ENCODE measurements at regions not wholly inside any gene's neighbourhood (a gene's known extent, or its start where the extent isn't known, plus 50 kb on each side); places are given as distances from the start of the nearest gene placed in this dataset.

GRCh38 chr5:145340099-145340498 lies 495.0 kb downstream of the PRELID2 start:
- Histone ChIP-seq H2AFZ (no peak overlapping the region), H3K9ac (no peak overlapping the region), H3K27me3 (ENCODE audit: control insufficient read depth, insufficient read depth, low read length) (no peaks in the 10 kb centered on the region), H3K27ac (no peak overlapping the region), H3K4me1 (no peaks in the 10 kb centered on the region), H3K9me3 (ENCODE audit: control insufficient read depth, low read length) (no peaks in the 10 kb centered on the region), H3K4me3 (ENCODE audit: low read depth, low read length) (no peak overlapping the region), H3K4me2 (ENCODE audit: low read length) (no peak overlapping the region), H3K36me3 (ENCODE audit: control insufficient read depth, insufficient read depth, low read length) (no peaks in the 10 kb centered on the region), H3K79me2 (no peaks in the 10 kb centered on the region)
- TF ChIP-seq, protein P1, sequence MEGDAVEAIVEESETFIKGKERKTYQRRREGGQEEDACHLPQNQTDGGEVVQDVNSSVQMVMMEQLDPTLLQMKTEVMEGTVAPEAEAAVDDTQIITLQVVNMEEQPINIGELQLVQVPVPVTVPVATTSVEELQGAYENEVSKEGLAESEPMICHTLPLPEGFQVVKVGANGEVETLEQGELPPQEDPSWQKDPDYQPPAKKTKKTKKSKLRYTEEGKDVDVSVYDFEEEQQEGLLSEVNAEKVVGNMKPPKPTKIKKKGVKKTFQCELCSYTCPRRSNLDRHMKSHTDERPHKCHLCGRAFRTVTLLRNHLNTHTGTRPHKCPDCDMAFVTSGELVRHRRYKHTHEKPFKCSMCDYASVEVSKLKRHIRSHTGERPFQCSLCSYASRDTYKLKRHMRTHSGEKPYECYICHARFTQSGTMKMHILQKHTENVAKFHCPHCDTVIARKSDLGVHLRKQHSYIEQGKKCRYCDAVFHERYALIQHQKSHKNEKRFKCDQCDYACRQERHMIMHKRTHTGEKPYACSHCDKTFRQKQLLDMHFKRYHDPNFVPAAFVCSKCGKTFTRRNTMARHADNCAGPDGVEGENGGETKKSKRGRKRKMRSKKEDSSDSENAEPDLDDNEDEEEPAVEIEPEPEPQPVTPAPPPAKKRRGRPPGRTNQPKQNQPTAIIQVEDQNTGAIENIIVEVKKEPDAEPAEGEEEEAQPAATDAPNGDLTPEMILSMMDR (IDR thresholded peaks at IDR 0.05): no peak

- Histone ChIP-seq H3K36me3 (ENCODE audit: control insufficient read depth, insufficient read depth, low read length) (no peaks in the 10 kb centered on the region), H3K27me3 (ENCODE audit: control insufficient read depth, insufficient read depth, low read length) (no peaks in the 10 kb centered on the region)
- TF ChIP-seq, protein P1 (IDR thresholded peaks at IDR 0.05): no peak
Measured at GRCh38 chr5:145324767-145325479, 510.2 kb downstream of the PRELID2 start.

DNA sequence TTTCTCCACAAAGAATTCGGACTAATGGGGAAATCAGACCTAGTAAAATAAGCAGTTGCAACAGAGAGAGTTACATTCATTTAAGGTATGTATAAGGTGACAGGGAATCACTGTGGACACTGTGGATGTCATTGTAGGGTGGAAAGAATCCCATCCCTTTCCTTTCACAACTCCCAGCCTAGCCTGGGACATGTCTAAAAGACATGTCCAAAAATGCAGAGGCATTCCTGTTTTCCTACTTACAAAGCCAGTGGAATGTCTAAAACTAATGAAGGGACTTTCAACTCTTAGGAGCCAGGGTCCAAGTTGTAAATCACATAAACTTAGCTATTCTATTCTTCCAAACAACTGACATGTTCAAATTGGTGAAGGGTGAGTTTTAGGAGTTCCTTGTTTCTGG lies 511.0 kb downstream of the PRELID2 start:
- Histone ChIP-seq H3K79me2 (no peaks in the 10 kb centered on the region), H3K4me1 (no peaks in the 10 kb centered on the region), H3K36me3 (ENCODE audit: control insufficient read depth, insufficient read depth, low read length) (no peaks in the 10 kb centered on the region), H3K9ac (no peak overlapping the region), H3K4me3 (ENCODE audit: low read depth, low read length) (no peak overlapping the region), H3K9me3 (ENCODE audit: control insufficient read depth, low read length) (no peaks in the 10 kb centered on the region), H3K27me3 (ENCODE audit: control insufficient read depth, insufficient read depth, low read length) (no peaks in the 10 kb centered on the region), H2AFZ (no peak overlapping the region), H3K27ac (no peak overlapping the region), H3K4me2 (ENCODE audit: low read length) (no peak overlapping the region)
- TF ChIP-seq, protein P1 (IDR thresholded peaks at IDR 0.05): no peak

More at GRCh38 chr5:145324767-145325479, 510.2 kb downstream of the PRELID2 start:
- Histone ChIP-seq H3K79me2 (no peaks in the 10 kb centered on the region), H2AFZ (no peak overlapping the region), H3K9me3 (ENCODE audit: control insufficient read depth, low read length) (no peaks in the 10 kb centered on the region), H3K9ac (no peak overlapping the region), H3K4me3 (ENCODE audit: low read depth, low read length) (no peak overlapping the region), H3K27ac (no peak overlapping the region), H3K4me1 (no peaks in the 10 kb centered on the region), H3K4me2 (ENCODE audit: low read length) (no peak overlapping the region)

DNA sequence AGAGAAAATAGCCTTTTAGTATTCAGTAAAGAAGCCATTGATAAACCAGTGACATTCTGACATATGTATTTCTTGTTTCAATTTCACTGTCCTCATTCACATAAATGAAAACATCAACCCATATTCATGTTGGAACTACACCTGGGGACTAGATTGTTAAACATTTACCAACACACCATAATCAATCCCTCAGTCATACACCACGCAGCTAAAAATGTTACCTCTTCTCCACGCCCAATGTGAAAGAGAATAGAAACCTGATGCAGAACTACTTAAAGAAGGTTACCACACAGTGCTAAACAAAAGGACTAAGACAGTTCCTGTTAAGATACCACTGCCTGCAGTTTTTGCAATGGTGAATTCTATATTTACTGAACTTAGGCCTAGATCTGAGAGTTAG lies 518.9 kb downstream of the PRELID2 start:
- no peaks in the 10 kb centered on the region for H3K27me3 ChIP-seq (ENCODE audit: control insufficient read depth, insufficient read depth, low read length)
- H3K4me3 ChIP-seq (ENCODE audit: low read depth, low read length): no peak overlapping the region
- H3K4me1 ChIP-seq: no peaks in the 10 kb centered on the region
- no peak overlapping the region for H3K27ac ChIP-seq
- H3K9me3 ChIP-seq (ENCODE audit: control insufficient read depth, low read length): no peaks in the 10 kb centered on the region
- no peak overlapping the region for H3K9ac ChIP-seq
- H3K4me2 ChIP-seq (ENCODE audit: low read length): no peak overlapping the region
- H3K79me2 ChIP-seq: no peaks in the 10 kb centered on the region
- no peak overlapping the region for H2AFZ ChIP-seq
- TF ChIP-seq, protein P1 (IDR thresholded peaks at IDR 0.05): no peak
- H3K36me3 ChIP-seq (ENCODE audit: control insufficient read depth, insufficient read depth, low read length): no peaks in the 10 kb centered on the region

- no peak overlapping the region for H3K27ac ChIP-seq
- no peak overlapping the region for H2AFZ ChIP-seq
- H3K79me2 ChIP-seq: no peaks in the 10 kb centered on the region
- H3K4me3 ChIP-seq (ENCODE audit: low read depth, low read length): no peak overlapping the region
- H3K9ac ChIP-seq: no peak overlapping the region
- H3K36me3 ChIP-seq (ENCODE audit: control insufficient read depth, insufficient read depth, low read length): no peaks in the 10 kb centered on the region
- TF ChIP-seq, protein P1 (IDR thresholded peaks at IDR 0.05): no peak
- H3K4me1 ChIP-seq: no peaks in the 10 kb centered on the region
- no peaks in the 10 kb centered on the region for H3K27me3 ChIP-seq (ENCODE audit: control insufficient read depth, insufficient read depth, low read length)
- H3K9me3 ChIP-seq (ENCODE audit: control insufficient read depth, low read length): no peaks in the 10 kb centered on the region
- H3K4me2 ChIP-seq (ENCODE audit: low read length): no peak overlapping the region
Measured at GRCh38 chr5:145307866-145308382, 527.2 kb downstream of the PRELID2 start.

All from parathyroid adenoma (tissue), 2 donors.